Thoracic aorta (tissue), 2 donors: ENCODE measurements at regions not wholly inside any gene's neighbourhood (a gene's known extent, or its start where the extent isn't known, plus 50 kb on each side); places are given as distances from the start of the nearest gene placed in this dataset.

Experiments
- ATAC-seq: fragments of 150-250 bp; one replicate; pipeline ENCODE4 v1.8.0; 2017; ENCODE audit warnings: low read depth; ENCODE audit not compliant: insufficient number of reproducible peaks, low FRiP score
- DNase-seq: peaks from one replicate; pipeline ENCODE4 v3.0.0-alpha.2; 2020; ENCODE audit warnings: low spot score
- H3K27ac ChIP-seq, 2 donors: fragments of 200-600 bp; sonication (generic); 1 replicate in 1 of 2; 2 replicates in 1 of 2; pipeline ENCODE4 v1.5.1; 2016; ENCODE audit warnings: mild to moderate bottlenecking in 2 of 2, moderate library complexity in 2 of 2
- H3K27me3 ChIP-seq: fragments of 200-600 bp; sonication (generic); replicated peaks from 2 replicates; pipeline ENCODE4 v1.6.0; 2016; ENCODE audit warnings: mild to moderate bottlenecking; ENCODE audit not compliant: insufficient read depth
- H3K36me3 ChIP-seq: fragments of 200-600 bp; sonication (generic); one replicate; pipeline ENCODE4 v1.5.1; 2016
- H3K4me1 ChIP-seq, 2 donors: fragments of 200-600 bp; sonication (generic); 1 replicate in 1 of 2; 2 replicates in 1 of 2; pipeline versions ENCODE4 v1.5.1 to v1.6.0; 2016; ENCODE audit warnings: low read depth in 2 of 2, mild to moderate bottlenecking in 1 of 2; ENCODE audit not compliant: control insufficient read depth in 1 of 2
- H3K4me3 ChIP-seq: fragments of 200-600 bp; sonication (generic); 2 replicates; pipeline ENCODE4 v1.5.1; 2016; ENCODE audit warnings: mild to moderate bottlenecking
- H3K9me3 ChIP-seq: fragments of 200-600 bp; sonication (generic); 2 replicates; pipeline ENCODE4 v1.5.1; 2016
- TF ChIP-seq, protein P1 (sequence below): fragments of 200-600 bp; sonication (generic); IDR thresholded peaks from one replicate; pipeline ENCODE4 v1.5.1; 2019; ENCODE audit warnings: antibody characterized with exemption

DNA sequence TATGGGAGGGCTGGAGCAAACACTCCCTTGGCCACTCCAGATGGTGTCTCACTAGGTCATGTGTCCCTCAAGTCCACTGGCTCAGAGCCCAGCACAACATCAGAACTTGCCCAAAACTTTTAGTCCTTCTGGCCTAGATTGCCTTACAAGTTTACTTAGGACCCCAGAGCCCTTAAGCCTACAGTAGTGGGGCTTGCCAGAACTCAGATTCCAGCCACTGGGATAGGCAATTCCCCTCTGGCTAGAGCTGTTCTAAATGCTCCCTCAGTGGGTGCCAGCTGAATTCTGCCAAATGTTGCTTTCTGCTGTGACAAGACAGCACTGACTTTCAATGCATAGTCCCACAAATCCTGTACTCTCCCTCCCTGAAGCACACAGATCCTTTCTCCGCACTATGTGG lies 331.1 kb downstream of the HTR7 start:
- Histone ChIP-seq H3K27ac (no peak overlapping the region), H3K4me1 (no peaks in the 10 kb centered on the region), H3K36me3 (no peaks in the 10 kb centered on the region), H3K27me3 (no peaks in the 10 kb centered on the region), H3K9me3 (no peaks in the 10 kb centered on the region), H3K4me3 (no peak overlapping the region)
- DNase-seq (no peak), ATAC-seq (no peak)
- TF ChIP-seq, protein P1, sequence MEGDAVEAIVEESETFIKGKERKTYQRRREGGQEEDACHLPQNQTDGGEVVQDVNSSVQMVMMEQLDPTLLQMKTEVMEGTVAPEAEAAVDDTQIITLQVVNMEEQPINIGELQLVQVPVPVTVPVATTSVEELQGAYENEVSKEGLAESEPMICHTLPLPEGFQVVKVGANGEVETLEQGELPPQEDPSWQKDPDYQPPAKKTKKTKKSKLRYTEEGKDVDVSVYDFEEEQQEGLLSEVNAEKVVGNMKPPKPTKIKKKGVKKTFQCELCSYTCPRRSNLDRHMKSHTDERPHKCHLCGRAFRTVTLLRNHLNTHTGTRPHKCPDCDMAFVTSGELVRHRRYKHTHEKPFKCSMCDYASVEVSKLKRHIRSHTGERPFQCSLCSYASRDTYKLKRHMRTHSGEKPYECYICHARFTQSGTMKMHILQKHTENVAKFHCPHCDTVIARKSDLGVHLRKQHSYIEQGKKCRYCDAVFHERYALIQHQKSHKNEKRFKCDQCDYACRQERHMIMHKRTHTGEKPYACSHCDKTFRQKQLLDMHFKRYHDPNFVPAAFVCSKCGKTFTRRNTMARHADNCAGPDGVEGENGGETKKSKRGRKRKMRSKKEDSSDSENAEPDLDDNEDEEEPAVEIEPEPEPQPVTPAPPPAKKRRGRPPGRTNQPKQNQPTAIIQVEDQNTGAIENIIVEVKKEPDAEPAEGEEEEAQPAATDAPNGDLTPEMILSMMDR = no peak

DNA sequence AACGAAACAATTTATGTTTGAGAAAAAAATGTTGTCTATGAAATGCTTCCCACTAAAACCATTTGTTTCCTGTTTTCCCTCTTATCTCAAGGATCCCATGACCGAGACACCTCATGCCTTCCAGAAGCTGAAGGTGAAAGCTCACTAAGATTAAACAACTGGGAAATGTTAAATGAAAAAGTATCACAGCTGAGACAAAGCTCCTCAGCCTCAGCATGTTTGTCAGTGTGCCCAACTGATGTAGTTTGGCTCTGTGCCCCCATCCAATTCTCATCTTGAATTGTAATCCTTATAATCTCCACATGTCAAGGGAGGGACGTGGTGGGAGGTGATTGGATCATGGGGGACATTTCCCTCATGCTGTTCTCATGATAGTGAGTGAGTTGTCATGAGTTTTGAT lies 327.3 kb downstream of the HTR7 start:
- DNase-seq (no peak), ATAC-seq (no peak)
- Histone ChIP-seq H3K4me3 (no peak overlapping the region), H3K9me3 (no peaks in the 10 kb centered on the region), H3K36me3 (no peaks in the 10 kb centered on the region), H3K4me1 (no peaks in the 10 kb centered on the region), H3K27ac (no peak overlapping the region), H3K27me3 (no peaks in the 10 kb centered on the region)
- TF ChIP-seq, protein P1 = no peak

DNA sequence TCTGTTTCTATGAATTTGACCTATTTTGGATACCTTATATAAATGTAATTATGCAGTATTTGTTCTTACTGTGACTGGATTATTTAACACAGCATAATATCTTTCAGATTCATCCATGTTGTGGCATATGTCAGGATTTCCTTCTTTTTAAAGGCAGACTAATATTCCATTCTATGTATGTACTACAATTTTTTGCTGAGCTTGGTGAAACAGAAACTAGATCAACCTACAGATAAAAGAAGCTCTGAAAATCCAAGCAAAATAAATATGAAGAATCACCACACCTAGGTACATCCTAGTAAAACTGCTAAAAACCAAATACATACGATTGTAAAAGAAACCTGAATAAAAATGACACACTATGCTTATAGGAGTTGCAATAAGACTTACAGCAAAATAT lies 300.5 kb downstream of the HTR7 start:
- Histone ChIP-seq H3K27me3 (no peaks in the 10 kb centered on the region), H3K36me3 (no peaks in the 10 kb centered on the region), H3K4me3 (no peak overlapping the region), H3K4me1 (no peaks in the 10 kb centered on the region), H3K27ac (no peak overlapping the region), H3K9me3 (peaks cover 10% of the 10 kb centered on the region)
- DNase-seq = no peak
- TF ChIP-seq, protein P1 = no peak
- ATAC-seq = no peak

DNA sequence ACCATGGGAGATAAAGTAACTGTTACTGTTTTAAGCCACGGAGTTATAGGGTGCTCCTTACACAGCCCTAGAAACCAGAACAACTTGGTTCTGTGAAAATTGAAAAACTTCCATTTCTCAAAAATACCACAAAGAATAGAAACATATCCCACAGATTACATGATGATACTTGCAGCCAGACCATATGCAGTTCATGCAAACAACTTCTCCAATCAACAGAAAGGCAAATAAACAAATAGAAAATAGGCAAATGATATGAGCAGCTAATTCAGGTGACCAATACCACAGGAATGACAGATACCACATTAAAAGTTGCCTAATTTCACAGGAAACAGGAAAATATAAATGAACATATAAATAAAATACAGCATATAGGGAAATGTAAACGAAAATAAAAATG lies 297.5 kb downstream of the HTR7 start:
- Histone ChIP-seq H3K4me3 (no peak overlapping the region), H3K27ac (no peak overlapping the region), H3K27me3 (no peaks in the 10 kb centered on the region), H3K4me1 (no peaks in the 10 kb centered on the region), H3K36me3 (no peaks in the 10 kb centered on the region), H3K9me3 (peaks cover 10% of the 10 kb centered on the region)
- DNase-seq (no peak), ATAC-seq (no peak)
- TF ChIP-seq, protein P1 = no peak

DNA sequence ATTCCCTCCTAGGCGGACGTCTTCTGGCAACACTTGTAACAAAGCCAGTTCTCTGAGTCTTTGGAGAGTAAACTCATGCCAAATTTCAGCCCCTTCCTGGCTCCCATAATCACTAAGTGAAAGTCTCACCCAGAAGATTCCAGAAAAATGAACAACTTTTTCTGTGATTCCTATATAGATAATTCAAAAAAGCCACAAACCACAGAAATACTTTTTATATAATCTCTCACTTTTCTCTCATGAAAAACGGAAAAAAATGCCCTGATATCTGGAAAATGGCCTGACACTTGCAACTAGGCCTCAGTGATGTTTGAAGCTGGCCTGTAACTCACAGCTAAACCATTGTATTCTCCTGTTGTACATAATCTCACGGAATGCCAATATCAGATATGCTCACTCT lies 296.2 kb downstream of the HTR7 start:
- Histone ChIP-seq H3K4me3 (no peak overlapping the region), H3K9me3 (peaks cover 10% of the 10 kb centered on the region)

More for the DNA sequence above, 296.2 kb downstream of the HTR7 start:
- ATAC-seq (no peak), DNase-seq (no peak)
- Histone ChIP-seq H3K27me3 (no peaks in the 10 kb centered on the region), H3K36me3 (no peaks in the 10 kb centered on the region), H3K27ac (no peak overlapping the region), H3K4me1 (no peaks in the 10 kb centered on the region)
- TF ChIP-seq, protein P1 = no peak
